H9 (cell line): ENCODE measurements at regions not wholly inside any gene's neighbourhood (a gene's known extent, or its start where the extent isn't known, plus 50 kb on each side); places are given as distances from the start of the nearest gene placed in this dataset.

Experiments
- DNase-seq: peaks from one replicate; pipeline ENCODE4 v3.0.0-alpha.2; 2017
- H2AFZ ChIP-seq: one replicate; pipeline ENCODE4 v1.6.1; 2013; ENCODE audit warnings: mild to moderate bottlenecking, low read length, control low read depth, moderate library complexity
- H2AK5ac ChIP-seq: 2 replicates; pipeline ENCODE4 v1.6.1; 2013; ENCODE audit warnings: low read length, control low read depth, mixed read lengths; ENCODE audit not compliant: insufficient read length
- H2BK120ac ChIP-seq: one replicate; pipeline ENCODE4 v1.6.1; 2013; ENCODE audit warnings: low read depth, mild to moderate bottlenecking, low read length, control low read depth, inconsistent platforms; ENCODE audit not compliant: poor library complexity, severe bottlenecking
- H2BK12ac ChIP-seq: 2 replicates; pipeline ENCODE4 v1.6.1; 2013; ENCODE audit warnings: low read length, control low read depth, mixed read lengths, low read depth; ENCODE audit not compliant: insufficient read length
- H2BK15ac ChIP-seq: 2 replicates; pipeline ENCODE4 v1.6.1; 2013; ENCODE audit warnings: low read depth, low read length, control low read depth
- H2BK20ac ChIP-seq: one replicate; pipeline ENCODE4 v1.6.1; 2013; ENCODE audit warnings: low read depth, mild to moderate bottlenecking, low read length, control low read depth, inconsistent platforms; ENCODE audit not compliant: poor library complexity, severe bottlenecking
- H2BK5ac ChIP-seq: 2 replicates; pipeline ENCODE4 v1.6.1; 2013; ENCODE audit warnings: low read length, control low read depth, mixed read lengths; ENCODE audit not compliant: insufficient read length
- H3K14ac ChIP-seq: 2 replicates; pipeline ENCODE4 v1.6.1; 2013; ENCODE audit warnings: low read length, control low read depth; ENCODE audit not compliant: insufficient read depth
- H3K18ac ChIP-seq: 2 replicates; pipeline ENCODE4 v1.6.1; 2013; ENCODE audit warnings: low read depth, mild to moderate bottlenecking, mixed read lengths, low read length, control low read depth; ENCODE audit not compliant: insufficient read length
- H3K23ac ChIP-seq: 2 replicates; pipeline ENCODE4 v1.6.1; 2013; ENCODE audit warnings: low read length, control low read depth, mixed read lengths, low read depth; ENCODE audit not compliant: insufficient read length
- H3K23me2 ChIP-seq: 2 replicates; pipeline ENCODE4 v1.6.1; 2013; ENCODE audit warnings: low read depth, mild to moderate bottlenecking, mixed read lengths, low read length, control low read depth; ENCODE audit not compliant: insufficient read length, poor library complexity, severe bottlenecking
- H3K27ac ChIP-seq: 2 replicates; pipeline ENCODE4 v1.5.1; 2013; ENCODE audit warnings: low read length, control low read depth, mixed read lengths, low read depth; ENCODE audit not compliant: insufficient read length
- H3K27me3 ChIP-seq: 2 replicates; pipeline ENCODE4 v1.6.1; 2013; ENCODE audit warnings: low read length, control low read depth, inconsistent platforms; ENCODE audit not compliant: insufficient read depth
- H3K4ac ChIP-seq: 2 replicates; pipeline ENCODE4 v1.6.1; 2013; ENCODE audit warnings: low read depth, mild to moderate bottlenecking, control low read depth, inconsistent platforms, low read length, moderate library complexity
- H3K4me1 ChIP-seq: 2 replicates; pipeline ENCODE4 v1.6.1; 2013; ENCODE audit warnings: low read length, control low read depth, inconsistent platforms; ENCODE audit not compliant: insufficient read depth
- H3K4me2 ChIP-seq: 2 replicates; pipeline ENCODE4 v1.6.1; 2013; ENCODE audit warnings: low read length, control low read depth, mixed read lengths; ENCODE audit not compliant: insufficient read length, insufficient read depth
- H3K56ac ChIP-seq: 2 replicates; pipeline ENCODE4 v1.6.1; 2013; ENCODE audit warnings: low read depth, mild to moderate bottlenecking, mixed read lengths, low read length, control low read depth; ENCODE audit not compliant: insufficient read length
- H3K79me1 ChIP-seq: 2 replicates; pipeline ENCODE4 v1.6.1; 2013; ENCODE audit warnings: low read depth, mild to moderate bottlenecking, moderate library complexity, low read length, control low read depth, inconsistent platforms; ENCODE audit not compliant: insufficient read depth, poor library complexity, severe bottlenecking
- H3K79me2 ChIP-seq: 2 replicates; pipeline ENCODE4 v1.6.1; 2013; ENCODE audit warnings: low read length, control low read depth, inconsistent platforms; ENCODE audit not compliant: insufficient read depth
- H3K9ac ChIP-seq: 2 replicates; pipeline ENCODE4 v1.6.1; 2013; ENCODE audit warnings: low read length, control low read depth, mixed read lengths; ENCODE audit not compliant: insufficient read length; ENCODE audit errors: extremely low read depth
- H3K9me3 ChIP-seq: one replicate; pipeline ENCODE4 v1.6.1; 2013; ENCODE audit warnings: low read depth, low read length, inconsistent platforms; ENCODE audit not compliant: control insufficient read depth
- H3T11ph ChIP-seq: one replicate; pipeline ENCODE4 v1.6.1; 2013; ENCODE audit warnings: mild to moderate bottlenecking, low read length, control low read depth, inconsistent platforms
- H4K20me1 ChIP-seq: one replicate; pipeline ENCODE4 v1.6.1; 2013; ENCODE audit not compliant: control insufficient read depth, insufficient read length, insufficient read depth
- H4K5ac ChIP-seq: 2 replicates; pipeline ENCODE4 v1.6.1; 2013; ENCODE audit warnings: low read depth, mild to moderate bottlenecking, mixed read lengths, low read length, control low read depth; ENCODE audit not compliant: insufficient read length
- H4K8ac ChIP-seq: replicated peaks from 2 replicates; pipeline ENCODE4 v1.6.1; 2013; ENCODE audit warnings: low read length, control low read depth, mixed read lengths, low read depth; ENCODE audit not compliant: insufficient read length
- H4K91ac ChIP-seq: 2 replicates; pipeline ENCODE4 v1.6.1; 2013; ENCODE audit warnings: low read depth, mild to moderate bottlenecking, moderate library complexity, mixed read lengths, low read length, control low read depth; ENCODE audit not compliant: insufficient read length
- H3K27ac Mint-ChIP-seq, 3 experiments: 2 replicates in 2 of 3; 3 replicates in 1 of 3; pipeline ENCODE4 v1.8.0; 2020 to 2021; ENCODE audit warnings: mixed read lengths in 3 of 3, mild to moderate bottlenecking in 1 of 3, moderate library complexity in 1 of 3
- H3K27me3 Mint-ChIP-seq: 2 replicates; pipeline ENCODE4 v1.8.0; 2021; ENCODE audit warnings: low read depth, mild to moderate bottlenecking, moderate library complexity, mixed read lengths
- H3K36me3 Mint-ChIP-seq, 3 experiments: 2 replicates in 2 of 3; 3 replicates in 1 of 3; pipeline ENCODE4 v1.8.0; 2020 to 2021; ENCODE audit warnings: low read depth in 3 of 3, mixed read lengths in 3 of 3; ENCODE audit not compliant: insufficient read depth in 1 of 3
- H3K4me1 Mint-ChIP-seq, 2 experiments: 2 replicates each; pipeline ENCODE4 v1.8.0; 2020; ENCODE audit warnings: mixed read lengths in 2 of 2
- H3K4me3 Mint-ChIP-seq, 2 experiments: 2 replicates in 1 of 2; 3 replicates in 1 of 2; pipeline ENCODE4 v1.8.0; 2020 to 2021; ENCODE audit warnings: mild to moderate bottlenecking in 2 of 2, mixed read lengths in 2 of 2, moderate library complexity in 1 of 2
- H3K9me3 Mint-ChIP-seq, 2 experiments: 2 replicates in 1 of 2; 3 replicates in 1 of 2; pipeline ENCODE4 v1.8.0; 2020; ENCODE audit warnings: mild to moderate bottlenecking in 2 of 2, mixed read lengths in 2 of 2, moderate library complexity in 1 of 2
- TF ChIP-seq, protein P1 (sequence below): fragments of 200-600 bp; sonication (generic); conservative IDR thresholded peaks from 3 replicates; pipeline ENCODE4 v1.8.0; 2021; ENCODE audit warnings: antibody characterized with exemption, mild to moderate bottlenecking

DNA sequence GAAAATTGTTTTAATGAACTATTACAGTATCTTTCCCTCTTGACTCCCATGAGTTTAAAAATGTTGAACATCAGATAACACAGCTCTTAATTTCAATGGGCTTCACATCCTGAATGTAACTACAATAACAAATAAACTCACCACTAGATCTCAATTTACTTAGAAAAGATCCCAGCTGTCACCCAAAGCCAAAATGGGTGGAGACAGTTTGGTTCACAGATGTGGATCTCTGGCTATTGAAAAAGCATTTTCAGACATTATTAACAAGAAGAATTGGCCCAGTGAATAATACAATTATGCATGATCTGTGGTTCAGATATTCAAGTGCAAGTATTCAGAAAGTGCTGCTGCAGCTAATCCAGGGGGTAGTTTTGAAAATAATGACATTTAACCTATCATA, 184.7 kb upstream of the RALGAPA2 start:
- Histone ChIP-seq H3K4ac (no peak overlapping the region), H2AK5ac (no peak overlapping the region), H3K4me1 (peaks cover 3% of the 10 kb centered on the region; the same call in 1 of the 2 replicates), H4K5ac (no peak overlapping the region), H3K79me2 (no peaks in the 10 kb centered on the region), H3K9me3 (peaks cover 4% of the 10 kb centered on the region), H3K23ac (no peak overlapping the region), H2BK20ac (no peak overlapping the region), H2BK5ac (no peak overlapping the region), H3K27me3 (no peaks in the 10 kb centered on the region), H4K20me1 (no peaks in the 10 kb centered on the region), H2BK120ac (no peak overlapping the region), H3K79me1 (no peaks in the 10 kb centered on the region), H3K4me2 (no peak overlapping the region), H3K14ac (no peak overlapping the region), H4K91ac (no peak overlapping the region), H2BK12ac (no peak overlapping the region), H3K23me2 (no peaks in the 10 kb centered on the region), H4K8ac (no peak overlapping the region), H3T11ph (no peak overlapping the region), H2BK15ac (no peak overlapping the region), H3K27ac (no peak overlapping the region), H3K56ac (no peak overlapping the region), H2AFZ (no peak overlapping the region), H3K18ac (no peak overlapping the region), H3K9ac (no peak overlapping the region)
- Mint-ChIP-seq H3K4me3 (no peak overlapping the region), H3K27me3 (peaks cover 4% of the 10 kb centered on the region; the same call in 1 of the 2 replicates), H3K4me1 (peaks cover 45 to 48% of the 10 kb centered on the region in 2 experiments), H3K36me3 (peaks cover 2 to 11% (median 4%) of the 10 kb centered on the region in 3 experiments; a peak in 5 of 7 replicates), H3K9me3 (peaks cover 5 to 12% of the 10 kb centered on the region in 2 experiments; a peak in 3 of 5 replicates), H3K27ac (no peak overlapping the region)
- TF ChIP-seq, protein P1, sequence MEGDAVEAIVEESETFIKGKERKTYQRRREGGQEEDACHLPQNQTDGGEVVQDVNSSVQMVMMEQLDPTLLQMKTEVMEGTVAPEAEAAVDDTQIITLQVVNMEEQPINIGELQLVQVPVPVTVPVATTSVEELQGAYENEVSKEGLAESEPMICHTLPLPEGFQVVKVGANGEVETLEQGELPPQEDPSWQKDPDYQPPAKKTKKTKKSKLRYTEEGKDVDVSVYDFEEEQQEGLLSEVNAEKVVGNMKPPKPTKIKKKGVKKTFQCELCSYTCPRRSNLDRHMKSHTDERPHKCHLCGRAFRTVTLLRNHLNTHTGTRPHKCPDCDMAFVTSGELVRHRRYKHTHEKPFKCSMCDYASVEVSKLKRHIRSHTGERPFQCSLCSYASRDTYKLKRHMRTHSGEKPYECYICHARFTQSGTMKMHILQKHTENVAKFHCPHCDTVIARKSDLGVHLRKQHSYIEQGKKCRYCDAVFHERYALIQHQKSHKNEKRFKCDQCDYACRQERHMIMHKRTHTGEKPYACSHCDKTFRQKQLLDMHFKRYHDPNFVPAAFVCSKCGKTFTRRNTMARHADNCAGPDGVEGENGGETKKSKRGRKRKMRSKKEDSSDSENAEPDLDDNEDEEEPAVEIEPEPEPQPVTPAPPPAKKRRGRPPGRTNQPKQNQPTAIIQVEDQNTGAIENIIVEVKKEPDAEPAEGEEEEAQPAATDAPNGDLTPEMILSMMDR = no peak
- no peak for DNase-seq
